DMS79 (cell line): ENCODE measurements at regions not wholly inside any gene's neighbourhood (a gene's known extent, or its start where the extent isn't known, plus 50 kb on each side); places are given as distances from the start of the nearest gene placed in this dataset.

Source experiments
- DNase-seq: peaks from one replicate; lab custom pipeline; 2025; lab: John Stamatoyannopoulos, UW

GRCh38 chr1:18015719-18016118 is 91.9 kb upstream of the IGSF21 start:
- no peak for DNase-seq

DNA sequence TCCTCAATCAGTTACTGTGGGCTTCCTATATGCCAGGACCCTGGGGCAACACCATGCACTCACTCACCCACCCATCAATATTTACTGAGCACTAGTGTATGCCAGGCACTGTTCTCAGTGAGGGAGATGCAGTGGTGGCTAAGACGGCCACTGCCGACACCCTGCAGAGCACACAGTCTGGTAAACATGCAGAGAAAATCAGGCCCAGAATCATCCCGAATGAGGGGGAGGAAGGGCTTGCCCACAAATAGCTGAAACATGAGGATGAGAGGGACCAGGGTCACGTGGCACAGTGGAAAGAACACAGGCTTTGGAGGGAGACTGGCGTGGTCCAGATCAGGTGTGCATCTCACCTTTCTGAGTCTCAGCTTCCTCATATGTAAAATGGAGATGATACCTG is 89.2 kb upstream of the IGSF21 start:
- DNase-seq: no peak

- DNase-seq: no peak
Observed at GRCh38 chr1:18020021-18020817, 87.4 kb upstream of the IGSF21 start.

GRCh38 chr1:18021242-18021641 is 86.4 kb upstream of the IGSF21 start:
- no peak for DNase-seq

- no peak for DNase-seq
Observed at GRCh38 chr1:18032172-18032859, 75.3 kb upstream of the IGSF21 start.

GRCh38 chr1:18035145-18035544 is 72.5 kb upstream of the IGSF21 start:
- DNase-seq: no peak

DNA sequence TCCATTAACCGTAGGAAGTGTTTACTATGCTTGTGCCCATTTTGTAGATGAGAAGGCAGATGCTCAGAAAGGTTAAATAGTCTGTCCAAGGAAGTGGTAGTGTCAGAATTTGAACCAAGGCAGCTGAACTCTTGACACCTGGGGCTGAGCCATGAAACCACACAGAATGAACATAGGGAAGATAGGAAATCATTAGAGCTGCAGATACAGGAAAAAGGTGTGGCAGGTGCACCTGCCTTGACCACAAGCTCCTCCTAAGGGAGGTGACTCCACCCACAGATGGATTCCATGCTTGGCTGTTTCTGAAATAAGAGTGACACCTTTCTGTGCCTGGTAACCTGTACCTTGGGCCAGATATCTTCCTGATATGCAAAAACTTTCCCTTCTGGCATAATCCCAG is 69.9 kb upstream of the IGSF21 start:
- no peak for DNase-seq

DNA sequence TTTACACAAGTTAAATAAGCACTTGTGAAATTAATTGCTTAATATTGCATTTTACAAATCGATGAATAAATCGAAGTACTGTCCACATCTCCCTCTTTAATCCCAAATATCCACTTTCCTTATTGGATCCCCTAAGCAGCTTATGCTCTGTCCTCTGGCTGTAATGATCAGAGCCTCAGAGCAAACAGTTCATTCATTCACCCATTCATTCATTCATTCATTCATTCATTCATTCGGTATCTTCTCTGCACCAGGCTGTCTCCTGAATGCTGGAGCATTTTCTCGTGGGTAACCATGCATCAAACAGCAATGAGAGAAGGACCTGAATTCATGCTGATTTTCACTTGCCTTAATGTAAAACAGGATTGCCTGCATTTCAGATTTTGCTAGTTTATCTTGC is 69.5 kb upstream of the IGSF21 start:
- DNase-seq: no peak

DNA sequence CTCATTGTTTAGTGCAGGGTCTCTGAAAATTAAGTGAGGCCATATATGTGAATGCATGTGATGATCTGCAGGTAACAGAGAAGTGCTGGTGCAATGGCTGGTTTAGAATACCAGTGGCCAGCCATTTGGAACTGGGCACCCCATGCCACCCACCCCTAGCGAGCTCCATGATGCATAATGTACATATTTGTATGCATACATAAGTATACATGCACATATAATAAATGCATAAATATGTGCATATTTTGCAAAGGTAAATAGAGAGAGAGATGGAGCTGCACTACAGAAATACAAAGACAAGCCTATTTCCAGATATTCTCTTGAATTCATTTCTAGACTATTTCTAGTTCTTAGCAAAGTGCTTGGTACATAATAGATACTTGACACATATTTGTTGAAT is 68.5 kb upstream of the IGSF21 start:
- DNase-seq: no peak

GRCh38 chr1:18041102-18041501 is 66.5 kb upstream of the IGSF21 start:
- no peak for DNase-seq

DNA sequence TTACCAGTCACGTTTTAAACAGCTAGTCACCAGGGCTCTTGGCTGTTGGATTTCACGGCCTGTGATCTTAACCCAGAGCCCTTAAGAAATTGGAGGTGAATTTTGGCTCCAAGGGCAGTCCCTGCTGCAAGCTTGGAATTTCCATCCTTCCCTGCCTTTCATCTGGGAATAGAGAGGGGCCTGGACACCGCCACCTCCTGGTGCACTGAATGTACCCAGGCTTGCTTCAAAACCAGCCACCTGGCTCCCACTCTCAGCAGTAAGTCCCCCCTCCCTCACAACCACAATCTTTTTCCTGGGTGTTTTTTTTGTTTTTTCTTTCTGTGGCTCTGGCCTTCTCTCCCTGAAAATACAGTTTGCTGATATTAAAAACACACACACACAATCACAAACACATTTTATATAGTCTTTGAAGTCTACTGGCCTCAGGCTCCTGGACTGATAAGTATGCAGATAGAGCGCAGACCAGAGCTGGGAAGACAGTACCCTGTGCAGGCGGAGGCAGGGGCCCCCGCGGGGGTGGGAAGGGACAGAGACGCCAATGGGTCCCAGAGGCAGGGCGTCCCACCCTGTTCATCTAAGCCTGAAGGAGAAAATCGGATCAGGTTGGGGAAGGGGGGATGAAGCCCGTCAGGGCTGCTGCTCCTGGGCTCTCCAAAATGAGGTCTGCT is 65.8 kb upstream of the IGSF21 start:
- no peak for DNase-seq

DNA sequence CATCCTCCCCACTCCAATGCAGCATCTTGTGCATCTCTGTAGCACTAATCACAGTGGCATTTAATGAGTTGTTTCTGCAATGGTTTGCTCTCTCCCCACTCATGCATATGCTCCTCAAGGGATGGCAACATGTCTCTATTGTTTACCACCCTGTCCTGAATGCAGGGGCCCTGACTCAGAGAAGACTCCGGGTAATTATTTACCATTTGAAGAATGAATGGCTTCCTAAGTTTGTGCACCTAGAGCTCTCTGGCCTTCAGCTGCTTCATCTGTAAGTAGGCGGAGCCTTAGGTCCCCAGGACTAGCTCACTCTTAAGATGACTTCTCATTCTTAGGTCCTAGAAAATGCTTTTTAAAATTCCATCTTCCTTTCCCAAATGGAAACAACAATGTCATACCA is 63.7 kb upstream of the IGSF21 start:
- DNase-seq: no peak

DNA sequence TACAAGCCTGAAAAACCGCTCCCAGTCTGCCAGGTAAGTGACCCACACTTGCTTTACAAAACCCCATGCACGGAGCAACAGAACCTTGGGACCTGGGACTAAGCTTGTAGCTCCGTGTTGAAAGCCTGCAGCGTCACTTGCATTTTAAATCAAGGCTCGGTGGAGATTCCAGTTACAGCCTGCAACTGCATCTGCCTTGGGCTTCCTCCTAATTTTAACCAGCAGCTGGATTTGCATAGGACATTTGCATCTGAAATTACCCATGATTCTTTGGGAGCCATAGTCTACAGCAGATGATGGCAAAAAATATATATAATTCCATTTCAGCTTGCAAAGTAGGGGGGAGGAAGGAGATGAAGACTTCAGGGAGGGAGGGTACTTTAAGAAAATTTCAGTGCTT is 62.4 kb upstream of the IGSF21 start:
- no peak for DNase-seq

- DNase-seq: no peak
Observed at GRCh38 chr1:18045621-18046020, 62.0 kb upstream of the IGSF21 start.

GRCh38 chr1:18047122-18047521 is 60.5 kb upstream of the IGSF21 start:
- no peak for DNase-seq

- DNase-seq: no peak
Observed at GRCh38 chr1:18049228-18049627, 58.4 kb upstream of the IGSF21 start.

GRCh38 chr1:18052671-18053070 is 54.9 kb upstream of the IGSF21 start:
- DNase-seq: no peak

DNA sequence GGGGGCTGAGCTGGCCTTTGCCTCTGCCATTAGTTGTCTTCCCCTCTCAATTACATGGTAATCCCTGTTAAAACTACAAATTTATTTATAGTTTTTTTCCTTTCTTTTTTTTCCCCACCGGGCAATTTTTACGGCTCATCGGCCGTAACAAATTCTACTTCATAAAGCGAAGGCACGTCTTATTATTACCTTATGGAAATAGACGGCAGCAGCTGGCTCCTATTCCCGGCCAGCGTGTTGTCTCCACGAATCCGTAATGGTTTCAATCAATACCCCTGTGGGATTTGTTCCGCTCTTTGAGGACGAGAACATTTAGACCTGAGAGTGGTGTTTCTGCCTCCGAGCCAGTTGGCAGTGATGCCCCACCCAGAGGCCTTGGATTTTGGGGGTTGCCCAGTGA is 52.4 kb upstream of the IGSF21 start:
- DNase-seq: no peak

- no peak for DNase-seq
Observed at GRCh38 chr1:18056545-18056944, 51.1 kb upstream of the IGSF21 start.

GRCh38 chr1:18057623-18058022 is 50.0 kb upstream of the IGSF21 start:
- DNase-seq: no peak
